ENCODE measurements at regions not wholly inside any gene's neighbourhood (a gene's known extent, or its start where the extent isn't known, plus 50 kb on each side); places are given as distances from the start of the nearest gene placed in this dataset.

DNA sequence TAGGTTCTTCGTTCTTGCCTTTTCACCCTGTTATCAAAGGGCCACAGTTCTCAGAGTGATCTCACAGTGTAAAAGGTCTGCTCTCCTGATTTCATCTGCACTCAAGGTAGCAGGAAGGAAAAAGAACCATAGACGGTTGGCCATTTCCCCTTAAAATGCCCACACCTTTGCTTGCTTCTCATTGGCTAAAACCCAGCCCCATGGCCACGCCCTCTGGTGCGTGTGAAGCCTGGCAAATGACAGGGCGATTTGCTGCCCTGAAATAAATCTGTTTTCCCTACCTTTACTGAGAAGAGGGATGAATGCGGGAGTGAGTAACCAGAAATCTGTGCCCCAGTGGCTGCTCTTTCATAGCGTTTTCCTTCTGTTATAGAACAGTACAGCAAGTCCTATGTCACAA is 269.3 kb downstream of the POU4F1 start:
- no peaks in the 10 kb centered on the region for H3K4me1 ChIP-seq (ENCODE audit: insufficient read depth, low read length)
- no peak for ATAC-seq
- DNase-seq: no peak
- no peak overlapping the region for H3K9ac ChIP-seq (ENCODE audit: low read length)
- ChIA-PET POLR2A (ENCODE audit: unreplicated experiment) (no interaction called here), CTCF (interaction anchor here (0.7 kb wide), 1 partner anchor 1006 kb away, joined by 3 read pairs; no protein-coding TSS in a partner anchor)
- H3K79me2 ChIP-seq (ENCODE audit: low read length): no peaks in the 10 kb centered on the region
- H3K9me2 ChIP-seq (replicated peaks; ENCODE audit: low read length): no peaks in the 10 kb centered on the region
- intact Hi-C loops (cut with micrococcal nuclease): no loop called here
- no peaks in the 10 kb centered on the region for H3K36me3 ChIP-seq (ENCODE audit: low read depth, low read length)
- H3K4me3 ChIP-seq (ENCODE audit: low read length): no peak overlapping the region
- no peaks in the 10 kb centered on the region for H3F3A ChIP-seq (ENCODE audit: low read length, unreplicated experiment)
- no TSS peak for BruUV-seq (replicated peaks)
- H3K4me2 ChIP-seq (ENCODE audit: low read length): no peak overlapping the region
- H3K27ac ChIP-seq (ENCODE audit: low read length): no peak overlapping the region
- H3K27me3 ChIP-seq (ENCODE audit: low read length): peaks cover 2% of the 10 kb centered on the region
- no peak overlapping the region for H2AFZ ChIP-seq (ENCODE audit: low read length)
- H3K9me3 ChIP-seq (ENCODE audit: low read length): no peaks in the 10 kb centered on the region
- no peaks in the 10 kb centered on the region for H4K20me1 ChIP-seq (ENCODE audit: low read length)
- no peak for TF ChIP-seq EZH2 (IDR thresholded peaks at IDR 0.05; ENCODE audit: low read length, unreplicated experiment)
- no peak for TF ChIP-seq EZH2phosphoT487 (IDR thresholded peaks at IDR 0.05; ENCODE audit: borderline replicate concordance, low read length)
- TF ChIP-seq, protein P1, sequence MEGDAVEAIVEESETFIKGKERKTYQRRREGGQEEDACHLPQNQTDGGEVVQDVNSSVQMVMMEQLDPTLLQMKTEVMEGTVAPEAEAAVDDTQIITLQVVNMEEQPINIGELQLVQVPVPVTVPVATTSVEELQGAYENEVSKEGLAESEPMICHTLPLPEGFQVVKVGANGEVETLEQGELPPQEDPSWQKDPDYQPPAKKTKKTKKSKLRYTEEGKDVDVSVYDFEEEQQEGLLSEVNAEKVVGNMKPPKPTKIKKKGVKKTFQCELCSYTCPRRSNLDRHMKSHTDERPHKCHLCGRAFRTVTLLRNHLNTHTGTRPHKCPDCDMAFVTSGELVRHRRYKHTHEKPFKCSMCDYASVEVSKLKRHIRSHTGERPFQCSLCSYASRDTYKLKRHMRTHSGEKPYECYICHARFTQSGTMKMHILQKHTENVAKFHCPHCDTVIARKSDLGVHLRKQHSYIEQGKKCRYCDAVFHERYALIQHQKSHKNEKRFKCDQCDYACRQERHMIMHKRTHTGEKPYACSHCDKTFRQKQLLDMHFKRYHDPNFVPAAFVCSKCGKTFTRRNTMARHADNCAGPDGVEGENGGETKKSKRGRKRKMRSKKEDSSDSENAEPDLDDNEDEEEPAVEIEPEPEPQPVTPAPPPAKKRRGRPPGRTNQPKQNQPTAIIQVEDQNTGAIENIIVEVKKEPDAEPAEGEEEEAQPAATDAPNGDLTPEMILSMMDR (conservative IDR thresholded peaks at IDR 0.05; ENCODE audit: low read depth, low read length): no peak

DNA sequence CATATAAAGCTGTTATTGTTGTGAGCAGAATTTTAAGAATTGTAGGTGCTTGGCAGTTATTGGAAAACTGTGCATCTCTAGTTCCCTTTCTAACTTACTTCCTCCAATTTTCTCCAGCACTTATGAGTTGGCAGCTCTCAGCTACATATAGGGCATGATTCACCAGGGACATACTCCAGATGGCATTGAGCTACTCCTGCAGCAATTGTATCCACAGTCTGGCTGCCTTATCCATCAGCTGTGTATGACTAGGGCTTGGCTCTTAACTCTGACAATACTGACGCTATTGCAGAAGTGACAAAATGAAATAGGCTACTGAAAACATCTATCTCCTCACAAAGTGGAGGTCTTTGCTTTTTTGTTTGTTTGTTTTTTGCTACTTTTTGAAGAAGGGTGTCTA is 276.7 kb downstream of the POU4F1 start:
- Histone ChIP-seq H3K9me2 (replicated peaks; ENCODE audit: low read length) (no peaks in the 10 kb centered on the region), H3K36me3 (ENCODE audit: low read depth, low read length) (no peaks in the 10 kb centered on the region), H4K20me1 (ENCODE audit: low read length) (no peaks in the 10 kb centered on the region), H3K27ac (ENCODE audit: low read length) (no peak overlapping the region), H3K9me3 (ENCODE audit: low read length) (no peaks in the 10 kb centered on the region), H3K4me3 (ENCODE audit: low read length) (no peak overlapping the region), H3K4me2 (ENCODE audit: low read length) (no peak overlapping the region), H2AFZ (ENCODE audit: low read length) (no peak overlapping the region), H3K27me3 (ENCODE audit: low read length) (no peaks in the 10 kb centered on the region; the same call in 1 of the 2 replicates), H3K79me2 (ENCODE audit: low read length) (no peaks in the 10 kb centered on the region), H3K4me1 (ENCODE audit: insufficient read depth, low read length) (peaks cover 3% of the 10 kb centered on the region; the same call in 1 of the 2 replicates), H3F3A (ENCODE audit: low read length, unreplicated experiment) (no peaks in the 10 kb centered on the region), H3K9ac (ENCODE audit: low read length) (no peak overlapping the region)
- POLR2A ChIA-PET (ENCODE audit: unreplicated experiment): no interaction called here
- ATAC-seq (no peak), DNase-seq (peak; percentile 20)
- intact Hi-C loops (cut with micrococcal nuclease): no loop called here
- CTCF ChIA-PET: no interaction called here
- TF ChIP-seq, protein P1 (conservative IDR thresholded peaks at IDR 0.05; ENCODE audit: low read depth, low read length): no peak
- TF ChIP-seq EZH2 (IDR thresholded peaks at IDR 0.05; ENCODE audit: low read length, unreplicated experiment) (no peak), EZH2phosphoT487 (IDR thresholded peaks at IDR 0.05; ENCODE audit: borderline replicate concordance, low read length) (no peak)
- no TSS peak for BruUV-seq (replicated peaks)

DNA sequence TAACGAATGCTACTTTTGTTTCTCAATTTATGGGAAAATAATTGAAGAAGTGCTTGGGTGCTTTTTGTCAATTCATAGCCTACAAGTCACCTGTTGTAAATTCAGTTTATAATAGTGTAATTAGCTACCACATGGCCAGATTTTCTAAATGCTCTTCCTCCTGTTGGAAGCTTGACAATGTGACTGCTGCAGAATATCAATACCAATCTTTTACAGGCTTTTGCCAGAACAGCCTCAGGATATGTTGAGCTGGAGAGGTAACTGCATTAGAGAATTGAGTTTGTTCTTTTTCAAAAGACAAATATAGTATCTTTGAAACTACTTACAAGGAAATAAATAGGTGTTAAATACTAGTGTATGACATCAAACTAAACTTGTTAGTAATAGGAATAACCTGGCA is 277.8 kb downstream of the POU4F1 start:
- no peaks in the 10 kb centered on the region for H3K9me3 ChIP-seq (ENCODE audit: low read length)
- H3F3A ChIP-seq (ENCODE audit: low read length, unreplicated experiment): no peaks in the 10 kb centered on the region
- H4K20me1 ChIP-seq (ENCODE audit: low read length): no peaks in the 10 kb centered on the region
- H3K4me2 ChIP-seq (ENCODE audit: low read length): no peak overlapping the region
- CTCF ChIA-PET: no interaction called here
- intact Hi-C loops (cut with micrococcal nuclease): no loop called here
- H3K9me2 ChIP-seq (replicated peaks; ENCODE audit: low read length): no peaks in the 10 kb centered on the region
- H2AFZ ChIP-seq (ENCODE audit: low read length): no peak overlapping the region
- H3K27ac ChIP-seq (ENCODE audit: low read length): no peak overlapping the region
- H3K9ac ChIP-seq (ENCODE audit: low read length): no peak overlapping the region
- H3K36me3 ChIP-seq (ENCODE audit: low read depth, low read length): no peaks in the 10 kb centered on the region
- BruUV-seq (replicated peaks): no TSS peak
- H3K27me3 ChIP-seq (ENCODE audit: low read length): no peaks in the 10 kb centered on the region; the same call in 1 of the 2 replicates
- TF ChIP-seq EZH2phosphoT487 (IDR thresholded peaks at IDR 0.05; ENCODE audit: borderline replicate concordance, low read length): no peak
- no peak for TF ChIP-seq EZH2 (IDR thresholded peaks at IDR 0.05; ENCODE audit: low read length, unreplicated experiment)
- TF ChIP-seq, protein P1 (conservative IDR thresholded peaks at IDR 0.05; ENCODE audit: low read depth, low read length): no peak
- no peak overlapping the region for H3K4me3 ChIP-seq (ENCODE audit: low read length)
- ATAC-seq: no peak
- DNase-seq: no peak
- POLR2A ChIA-PET (ENCODE audit: unreplicated experiment): no interaction called here
- no peaks in the 10 kb centered on the region for H3K79me2 ChIP-seq (ENCODE audit: low read length)
- peaks cover 3% of the 10 kb centered on the region; the same call in 1 of the 2 replicates for H3K4me1 ChIP-seq (ENCODE audit: insufficient read depth, low read length)
